Osteocyte (in vitro differentiated cells): ENCODE measurements at regions not wholly inside any gene's neighbourhood (a gene's known extent, or its start where the extent isn't known, plus 50 kb on each side); places are given as distances from the start of the nearest gene placed in this dataset.

ENCODE experiments used
- DNase-seq: peaks from one replicate; pipeline ENCODE4 v3.0.0; 2021; ENCODE audit warnings: mixed read lengths; ENCODE audit not compliant: unreplicated experiment; ENCODE audit errors: extremely low spot score
- H3K27ac Mint-ChIP-seq: one replicate; pipeline ENCODE4 v1.8.0; 2021; ENCODE audit warnings: mild to moderate bottlenecking, mixed read lengths; ENCODE audit not compliant: unreplicated experiment
- H3K27me3 Mint-ChIP-seq: one replicate; pipeline ENCODE4 v1.8.0; 2021; ENCODE audit warnings: mixed read lengths; ENCODE audit not compliant: unreplicated experiment
- H3K36me3 Mint-ChIP-seq: one replicate; pipeline ENCODE4 v1.8.0; 2021; ENCODE audit warnings: mixed read lengths; ENCODE audit not compliant: unreplicated experiment
- H3K4me1 Mint-ChIP-seq: one replicate; pipeline ENCODE4 v1.8.0; 2021; ENCODE audit warnings: mixed read lengths; ENCODE audit not compliant: unreplicated experiment
- H3K4me3 Mint-ChIP-seq: one replicate; pipeline ENCODE4 v1.8.0; 2021; ENCODE audit warnings: mild to moderate bottlenecking, moderate library complexity, mixed read lengths; ENCODE audit not compliant: unreplicated experiment
- H3K9me3 Mint-ChIP-seq: one replicate; pipeline ENCODE4 v1.8.0; 2021; ENCODE audit warnings: mixed read lengths; ENCODE audit not compliant: unreplicated experiment
- CTCF ChIP-seq: fragments of 200-600 bp; sonication (generic); IDR thresholded peaks from 2 replicates; pipeline ENCODE4 v1.5.0; 2021; ENCODE audit warnings: antibody characterized with exemption, mild to moderate bottlenecking, moderate library complexity

GRCh38 chr21:28561772-28562171 is 430.9 kb downstream of the LTN1 start:
- Mint-ChIP-seq H3K27me3 (no peaks in the 10 kb centered on the region), H3K9me3 (peaks cover 19% of the 10 kb centered on the region), H3K4me1 (no peaks in the 10 kb centered on the region), H3K36me3 (peaks cover 8% of the 10 kb centered on the region), H3K27ac (no peak overlapping the region), H3K4me3 (no peak overlapping the region)
- no peak for TF ChIP-seq CTCF
- no peak for DNase-seq

- no peak for DNase-seq
- Mint-ChIP-seq H3K27ac (no peak overlapping the region), H3K4me3 (no peak overlapping the region), H3K36me3 (peaks cover 5% of the 10 kb centered on the region), H3K27me3 (no peaks in the 10 kb centered on the region), H3K9me3 (peaks cover under 1% of the 10 kb centered on the region), H3K4me1 (peaks cover 2% of the 10 kb centered on the region)
- TF ChIP-seq CTCF = no peak
Measured at GRCh38 chr21:28554660-28555475, 437.8 kb downstream of the LTN1 start.

- DNase-seq = no peak
- Mint-ChIP-seq H3K27ac (no peak overlapping the region), H3K4me3 (no peak overlapping the region), H3K4me1 (peaks cover 19% of the 10 kb centered on the region), H3K27me3 (no peaks in the 10 kb centered on the region), H3K9me3 (no peaks in the 10 kb centered on the region), H3K36me3 (no peaks in the 10 kb centered on the region)
- TF ChIP-seq CTCF = no peak
Measured at GRCh38 chr21:28550057-28550825, 442.4 kb downstream of the LTN1 start.

GRCh38 chr21:28548291-28548690 is 444.4 kb downstream of the LTN1 start:
- no peak for DNase-seq
- Mint-ChIP-seq H3K27ac (no peak overlapping the region), H3K9me3 (no peaks in the 10 kb centered on the region), H3K4me3 (no peak overlapping the region), H3K36me3 (no peaks in the 10 kb centered on the region), H3K27me3 (no peaks in the 10 kb centered on the region), H3K4me1 (peaks cover 19% of the 10 kb centered on the region)
- TF ChIP-seq CTCF = no peak

- no peaks in the 10 kb centered on the region for H3K36me3 Mint-ChIP-seq
- H3K9me3 Mint-ChIP-seq = no peaks in the 10 kb centered on the region
- no peak overlapping the region for H3K27ac Mint-ChIP-seq
- H3K4me1 Mint-ChIP-seq = peaks cover 19% of the 10 kb centered on the region
- H3K27me3 Mint-ChIP-seq = no peaks in the 10 kb centered on the region
- DNase-seq = no peak
- H3K4me3 Mint-ChIP-seq = no peak overlapping the region
- TF ChIP-seq CTCF = no peak
Measured at GRCh38 chr21:28547766-28548165, 444.9 kb downstream of the LTN1 start.
